A673 (cell line): ENCODE measurements at regions not wholly inside any gene's neighbourhood (a gene's known extent, or its start where the extent isn't known, plus 50 kb on each side); places are given as distances from the start of the nearest gene placed in this dataset.

Experiments
- CTCF ChIP-seq: fragments of 300-800, 200-600 bp; sonication (generic); conservative IDR thresholded peaks from 2 replicates; pipeline ENCODE4 v1.5.1; 2017; ENCODE audit warnings: low read depth, mild to moderate bottlenecking, antibody characterized with exemption, low read length, moderate library complexity, mixed read lengths
- EZH2 ChIP-seq: fragments of 200-600 bp; sonication (generic); IDR thresholded peaks from 2 replicates; pipeline ENCODE4 v1.6.1; 2017; ENCODE audit warnings: borderline replicate concordance, low read depth, mild to moderate bottlenecking, mixed read lengths, antibody characterized with exemption, low read length; ENCODE audit not compliant: poor library complexity, severe bottlenecking

GRCh38 chrX:93120805-93121204, 552.6 kb downstream of the NAP1L3 start:
- no peak for TF ChIP-seq EZH2
- no peak for TF ChIP-seq CTCF
